NOMO-1 (cell line): ENCODE measurements at regions not wholly inside any gene's neighbourhood (a gene's known extent, or its start where the extent isn't known, plus 50 kb on each side); places are given as distances from the start of the nearest gene placed in this dataset.
"Not testable (repeated sequence)": the region's sequence is repeated elsewhere in the genome, so short reads cannot be mapped to it uniquely, and the experiment has no call there.

Source experiments
- DNase-seq, 2 experiments: peaks; one replicate each; lab custom pipeline; 2025; ENCODE audit not compliant: unreplicated experiment in 2 of 2; lab: John Stamatoyannopoulos, UW

- no peak for DNase-seq
Observed at GRCh38 chr12:19659501-19659900, 220.2 kb downstream of the AEBP2 start.

- DNase-seq, result no peak
Observed at GRCh38 chr12:19665121-19665900, 226.0 kb downstream of the AEBP2 start.

- no peak for DNase-seq
Observed at GRCh38 chr12:19666070-19666469, 226.8 kb downstream of the AEBP2 start.

GRCh38 chr12:19669793-19670192 is 230.5 kb downstream of the AEBP2 start:
- no peak for DNase-seq

DNA sequence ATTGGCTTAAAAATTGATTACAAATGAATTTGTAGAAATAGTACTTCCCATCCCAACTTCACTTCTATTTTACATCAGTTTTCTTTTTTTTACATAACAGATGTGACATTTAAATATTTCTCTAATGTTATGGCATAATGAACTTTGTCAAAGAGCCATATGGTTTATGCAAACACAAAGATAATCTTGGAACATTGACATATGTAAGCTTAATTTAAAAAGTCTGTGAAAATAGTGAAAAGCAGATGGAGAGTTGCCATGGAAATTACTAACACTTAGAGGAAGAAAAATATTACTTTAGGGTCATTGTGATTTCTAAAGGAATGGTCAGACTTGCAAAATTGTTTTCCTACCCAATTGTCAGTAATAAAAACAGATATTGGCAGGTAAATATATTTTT is 232.4 kb downstream of the AEBP2 start:
- DNase-seq, result no peak

DNA sequence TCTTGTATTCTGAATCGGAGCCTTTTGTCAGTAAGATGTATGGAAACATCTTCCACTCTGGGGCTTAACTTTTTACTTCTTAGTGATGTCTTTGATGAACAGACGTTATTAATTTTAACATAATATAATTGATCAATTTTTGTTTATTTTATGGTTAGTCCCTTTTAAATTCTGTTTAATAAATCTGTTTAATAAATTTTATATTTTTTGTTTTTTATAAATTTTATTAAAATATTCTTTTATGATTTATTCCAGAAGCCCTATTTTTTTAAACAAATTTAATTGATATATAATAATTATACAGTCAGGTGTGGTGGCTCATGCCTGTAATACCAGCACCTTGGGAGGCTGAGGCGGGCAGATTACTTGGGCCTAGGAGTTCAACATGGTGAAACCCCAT is 235.1 kb downstream of the AEBP2 start:
- no peak for DNase-seq

DNA sequence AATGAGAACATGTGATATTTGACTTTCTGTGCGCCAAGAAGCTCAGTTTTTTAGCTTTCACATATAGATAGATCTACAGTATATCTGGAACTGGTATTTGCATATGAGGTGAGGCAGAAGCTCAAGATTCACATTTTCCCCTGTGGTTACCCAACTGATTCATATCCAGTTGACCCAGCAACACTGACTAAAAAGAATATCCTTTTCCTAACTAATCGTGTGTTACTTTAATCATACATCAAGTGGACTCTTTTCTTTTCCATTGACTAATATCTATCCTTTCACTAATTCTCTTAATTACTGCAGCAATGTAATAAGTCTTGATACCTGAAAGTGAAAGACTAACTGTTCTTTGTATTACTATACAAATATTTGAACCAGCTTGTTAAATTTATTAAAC is 236.1 kb downstream of the AEBP2 start:
- no peak for DNase-seq

DNA sequence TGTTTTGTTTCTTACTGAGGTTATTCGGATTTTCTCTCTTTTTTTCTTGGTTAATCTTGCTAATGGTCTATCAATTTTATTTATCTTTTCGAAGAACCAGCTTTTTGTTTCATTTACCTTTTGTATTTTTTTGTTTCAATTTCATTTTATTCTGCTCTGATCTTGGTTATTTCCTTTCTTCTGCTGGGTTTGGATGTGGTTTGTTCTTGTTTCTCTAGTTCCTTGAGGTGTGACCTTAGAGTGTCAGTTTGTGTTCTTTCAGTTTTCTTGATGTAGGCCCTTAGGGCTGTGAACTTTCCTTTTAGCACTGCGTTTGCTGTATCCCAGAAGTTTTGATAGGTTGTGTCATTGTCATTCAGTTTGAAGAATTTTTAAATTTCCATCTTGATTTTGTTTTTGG is 239.2 kb downstream of the AEBP2 start:
- DNase-seq, result not testable (repeated sequence)

DNA sequence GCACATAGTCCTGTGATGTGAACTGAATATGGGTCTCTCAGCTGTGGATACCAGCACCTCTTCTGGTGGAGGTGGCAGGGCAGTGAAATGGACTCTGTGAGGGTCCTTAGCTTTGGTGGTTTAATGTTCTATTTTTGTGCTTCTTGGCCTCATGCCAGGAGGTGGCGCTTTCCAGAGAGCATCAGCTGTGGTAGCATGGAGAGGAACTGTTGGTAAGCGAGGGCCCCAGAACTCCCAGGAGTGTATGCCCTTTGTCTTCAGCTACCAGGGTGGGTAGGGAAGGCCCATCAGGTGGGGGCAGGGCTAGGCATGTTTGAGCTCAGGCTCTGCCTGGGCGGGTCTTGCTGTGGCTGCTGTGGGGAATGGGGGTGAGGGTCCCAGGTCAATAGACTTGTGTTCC is 241.7 kb downstream of the AEBP2 start:
- DNase-seq, result no peak

DNA sequence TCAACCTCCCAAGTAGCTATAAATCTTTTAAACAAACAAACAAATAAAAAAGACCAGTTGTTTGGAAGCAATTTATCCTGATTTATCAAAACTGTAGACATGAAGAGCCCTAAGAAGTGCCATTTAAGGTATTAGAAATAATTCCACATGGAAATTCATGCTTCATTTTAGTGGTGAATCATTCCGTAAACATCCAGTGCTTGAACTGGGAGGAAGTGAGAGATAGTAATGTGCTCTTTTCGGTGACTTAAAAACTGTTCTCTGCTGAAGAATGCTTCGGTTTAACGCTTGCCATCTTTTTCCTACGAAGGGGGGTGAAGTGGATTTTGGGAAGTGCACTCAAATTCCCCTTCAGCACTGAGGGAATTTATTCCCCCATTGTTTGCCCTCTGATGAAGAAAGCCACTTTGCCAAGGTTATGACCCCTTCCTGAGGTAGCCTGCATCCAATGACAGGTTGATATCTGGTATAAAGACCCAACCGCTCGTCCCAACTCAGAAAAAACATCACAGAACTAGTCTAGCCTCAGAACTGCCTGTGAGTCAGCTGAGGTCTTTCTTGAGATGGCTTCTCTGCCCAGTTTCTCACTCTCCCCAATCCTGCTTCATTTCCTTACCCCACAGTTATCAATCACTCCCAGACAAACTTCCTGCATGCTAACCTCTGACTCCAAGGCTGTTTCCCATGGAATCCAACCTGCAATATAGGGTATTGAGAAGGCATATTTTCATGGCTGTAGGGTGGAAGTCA is 244.1 kb downstream of the AEBP2 start:
- DNase-seq, result no peak

DNA sequence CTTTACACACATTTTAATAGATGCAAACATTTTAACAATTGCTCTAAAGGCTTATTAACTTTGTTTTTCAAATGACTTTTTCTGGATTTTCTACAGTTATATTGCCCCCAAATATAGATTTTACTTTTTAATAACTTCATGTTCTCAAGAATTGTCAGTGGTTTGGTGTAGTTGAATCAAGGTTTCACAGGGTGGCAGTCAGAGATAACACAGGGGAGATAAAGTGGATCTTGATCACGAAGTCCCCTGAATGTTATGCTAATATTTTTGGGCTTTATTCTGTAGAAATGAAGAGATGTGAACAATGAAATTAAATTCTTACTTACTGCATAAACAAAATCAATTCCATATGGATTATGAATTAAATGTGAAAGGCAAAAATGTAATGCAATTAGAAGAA is 248.1 kb downstream of the AEBP2 start:
- DNase-seq, result no peak

DNA sequence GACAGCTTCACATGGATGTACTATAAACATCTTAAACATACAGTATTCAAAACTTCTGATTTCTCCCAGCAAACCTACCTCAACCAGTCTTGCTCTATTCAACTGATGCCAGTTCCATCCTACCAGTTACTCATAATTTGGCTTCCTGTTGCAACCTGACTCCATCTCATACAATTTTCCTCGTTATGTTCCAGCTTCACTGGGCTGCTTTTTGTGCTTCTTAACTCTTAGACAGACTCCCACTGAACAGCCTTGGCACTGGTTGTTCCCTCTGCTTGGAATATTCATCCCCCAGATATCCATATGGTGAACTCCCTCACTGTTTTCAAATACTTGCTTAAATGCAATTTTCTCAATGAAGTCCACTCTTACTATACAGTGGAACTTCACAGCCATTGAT is 249.2 kb downstream of the AEBP2 start:
- no peak for DNase-seq

DNA sequence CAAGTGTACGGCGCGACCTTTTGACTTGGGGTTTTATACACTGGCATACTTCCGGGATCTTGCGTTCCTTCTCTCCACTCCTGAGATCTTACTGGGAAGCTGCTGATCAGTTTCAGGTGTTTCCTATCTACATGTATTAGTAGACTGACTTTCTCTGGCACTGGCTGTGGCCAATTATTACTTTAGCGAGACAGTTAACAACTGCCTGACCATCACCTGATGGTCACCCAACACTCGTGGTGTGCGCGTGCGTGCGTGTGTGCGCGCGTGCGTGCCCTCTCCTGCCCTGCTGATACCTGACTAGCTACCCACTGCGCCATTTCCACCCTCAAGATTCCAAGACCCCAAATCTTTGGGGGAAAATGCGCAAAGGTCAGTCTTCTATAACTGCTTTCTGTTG is 249.9 kb downstream of the AEBP2 start:
- DNase-seq, result no peak

DNA sequence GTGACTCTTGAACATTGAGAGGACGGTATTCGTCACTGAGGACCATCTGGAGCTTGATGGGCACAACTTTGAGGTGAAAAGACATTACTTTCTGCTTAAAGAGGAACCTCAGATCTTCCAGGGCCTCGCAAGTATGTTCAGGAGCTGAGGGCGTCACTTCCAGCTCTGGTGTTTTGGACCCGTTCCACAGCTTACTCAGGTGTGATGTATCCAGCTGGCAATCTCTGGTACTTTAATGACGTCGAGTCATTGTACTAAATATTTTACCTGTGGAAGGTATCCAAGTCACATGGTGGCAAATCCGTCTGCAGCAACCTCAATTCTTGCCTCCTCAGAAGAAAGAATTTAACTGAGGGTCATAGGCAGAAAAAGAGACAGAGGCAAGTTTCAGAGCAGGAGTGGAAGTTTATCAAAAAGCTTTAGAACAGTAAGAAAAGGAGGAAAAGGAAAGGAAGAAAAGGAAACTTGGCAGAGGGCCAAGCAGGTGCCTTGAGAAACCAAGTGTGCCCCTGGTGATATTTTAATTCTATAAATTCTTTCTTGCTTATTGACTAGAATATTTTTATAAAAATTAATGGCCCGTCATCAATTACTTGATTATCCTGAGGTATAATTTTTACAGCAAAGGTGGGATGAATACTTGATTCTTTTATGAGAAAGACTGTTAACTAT is 250.6 kb downstream of the AEBP2 start:
- DNase-seq, result no peak

GRCh38 chr12:19692091-19692490 is 252.8 kb downstream of the AEBP2 start:
- no peak for DNase-seq

GRCh38 chr12:19692566-19692965 is 253.3 kb downstream of the AEBP2 start:
- no peak for DNase-seq

DNA sequence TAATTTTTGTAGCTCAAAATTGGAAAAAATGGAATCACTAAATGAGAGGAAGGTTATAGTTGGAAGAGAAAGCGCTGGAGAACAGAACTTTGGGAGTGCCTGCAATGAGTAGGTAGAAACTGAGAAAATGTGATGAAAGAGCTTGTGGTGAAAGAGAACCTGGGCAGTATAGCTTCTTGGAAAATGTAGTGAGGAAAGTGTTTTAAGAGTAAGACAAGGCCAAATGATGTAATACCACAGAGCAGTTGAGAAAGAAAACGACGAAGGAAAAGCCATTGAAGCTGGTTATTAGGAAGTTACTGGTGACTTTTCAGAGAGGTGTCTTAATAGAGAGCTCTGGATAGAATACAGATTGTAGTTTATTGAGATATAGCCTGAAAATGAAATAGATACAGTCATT is 255.3 kb downstream of the AEBP2 start:
- peak; percentile 61 to 88 for DNase-seq

GRCh38 chr12:19695244-19696098 is 256.2 kb downstream of the AEBP2 start:
- DNase-seq, result peak in 1 of 2 experiments; percentile 1

DNA sequence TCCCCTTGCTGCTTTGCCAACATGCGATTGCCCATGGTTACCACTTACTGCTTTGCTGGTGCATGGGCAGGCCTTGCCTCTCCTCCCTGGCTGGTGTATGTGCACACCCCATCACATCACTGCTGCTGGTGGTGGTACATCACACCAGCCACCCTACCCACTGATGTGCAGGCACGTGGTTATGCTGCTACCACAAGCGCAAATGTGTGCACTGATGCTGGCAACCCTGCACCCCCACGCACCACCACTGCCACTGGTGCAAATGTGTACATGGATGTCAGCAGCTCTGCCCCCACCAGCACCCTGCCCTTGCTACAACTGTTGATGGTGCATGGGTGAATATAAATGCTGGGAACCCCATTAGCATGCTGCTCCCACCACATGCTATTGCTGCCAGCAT is 261.7 kb downstream of the AEBP2 start:
- no peak for DNase-seq

DNA sequence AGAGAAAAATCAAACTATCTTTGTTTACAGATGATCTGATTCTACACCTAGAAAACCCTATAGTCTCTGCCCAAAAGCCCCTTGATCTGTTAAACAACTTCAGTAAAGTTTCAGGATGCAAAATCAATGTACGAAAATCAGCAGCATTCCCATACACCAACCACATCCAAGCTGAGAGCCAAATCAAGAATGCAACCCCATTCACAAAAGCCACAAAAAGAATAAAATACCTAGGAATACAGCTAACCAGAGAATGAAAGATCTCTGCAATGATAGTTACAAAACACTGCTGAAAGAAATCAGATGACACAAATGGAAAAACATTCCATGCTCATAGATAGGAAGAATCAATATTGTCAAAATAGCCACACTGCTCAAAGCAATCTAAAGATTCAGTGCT is 265.7 kb downstream of the AEBP2 start:
- DNase-seq, result no peak

GRCh38 chr12:19706936-19707335 is 267.6 kb downstream of the AEBP2 start:
- no peak for DNase-seq
